ENCODE measurements at regions not wholly inside any gene's neighbourhood (a gene's known extent, or its start where the extent isn't known, plus 50 kb on each side); places are given as distances from the start of the nearest gene placed in this dataset.

DNA sequence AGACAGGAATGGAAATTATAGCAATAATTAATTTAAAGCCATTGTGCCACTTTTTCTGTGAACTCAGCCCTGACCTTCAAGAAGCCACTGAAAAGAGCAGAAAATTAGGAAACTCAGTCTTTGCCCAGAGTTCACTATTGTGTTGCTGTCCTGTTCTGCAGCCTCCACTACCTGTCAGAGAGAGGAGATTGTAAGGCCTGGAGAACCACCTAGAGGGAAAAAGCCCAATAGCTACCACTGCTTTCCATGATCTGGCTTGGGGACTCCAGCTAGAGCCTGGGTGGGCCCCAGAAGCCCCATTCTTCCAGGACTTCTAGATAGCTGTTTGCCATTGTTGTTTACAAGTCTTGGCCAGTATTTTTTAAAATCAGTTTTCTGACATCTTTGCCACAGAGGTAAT is 176.1 kb upstream of the KLF7 start:
- TF ChIP-seq, protein P1, sequence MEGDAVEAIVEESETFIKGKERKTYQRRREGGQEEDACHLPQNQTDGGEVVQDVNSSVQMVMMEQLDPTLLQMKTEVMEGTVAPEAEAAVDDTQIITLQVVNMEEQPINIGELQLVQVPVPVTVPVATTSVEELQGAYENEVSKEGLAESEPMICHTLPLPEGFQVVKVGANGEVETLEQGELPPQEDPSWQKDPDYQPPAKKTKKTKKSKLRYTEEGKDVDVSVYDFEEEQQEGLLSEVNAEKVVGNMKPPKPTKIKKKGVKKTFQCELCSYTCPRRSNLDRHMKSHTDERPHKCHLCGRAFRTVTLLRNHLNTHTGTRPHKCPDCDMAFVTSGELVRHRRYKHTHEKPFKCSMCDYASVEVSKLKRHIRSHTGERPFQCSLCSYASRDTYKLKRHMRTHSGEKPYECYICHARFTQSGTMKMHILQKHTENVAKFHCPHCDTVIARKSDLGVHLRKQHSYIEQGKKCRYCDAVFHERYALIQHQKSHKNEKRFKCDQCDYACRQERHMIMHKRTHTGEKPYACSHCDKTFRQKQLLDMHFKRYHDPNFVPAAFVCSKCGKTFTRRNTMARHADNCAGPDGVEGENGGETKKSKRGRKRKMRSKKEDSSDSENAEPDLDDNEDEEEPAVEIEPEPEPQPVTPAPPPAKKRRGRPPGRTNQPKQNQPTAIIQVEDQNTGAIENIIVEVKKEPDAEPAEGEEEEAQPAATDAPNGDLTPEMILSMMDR (IDR thresholded peaks at IDR 0.05; ENCODE audit: insufficient read depth, low read depth, low read length), result no peak
- TF ChIP-seq EZH2 (IDR thresholded peaks at IDR 0.05; ENCODE audit: insufficient read depth, low read length), result no peak
